HG03558 (cell line): ENCODE measurements at regions not wholly inside any gene's neighbourhood (a gene's known extent, or its start where the extent isn't known, plus 50 kb on each side); places are given as distances from the start of the nearest gene placed in this dataset.

ENCODE experiments used
- ATAC-seq: cut with Tn5 transposase; IDR thresholded peaks from one replicate; pipeline ENCODE4 v1.9.1; 2021; ENCODE audit warnings: moderate number of reproducible peaks; ENCODE audit not compliant: unreplicated experiment; ENCODE audit errors: extremely low read depth

GRCh38 chr6:170180671-170181337 is 110.1 kb downstream of the DLL1 start:
- no peak for ATAC-seq

GRCh38 chr6:170179616-170180324 is 111.1 kb downstream of the DLL1 start:
- no peak for ATAC-seq

GRCh38 chr6:170178561-170179477 is 112.1 kb downstream of the DLL1 start:
- no peak for ATAC-seq

- ATAC-seq = no peak
These were observed 112.9 kb downstream of the DLL1 start for GRCh38 chr6:170177772-170178560.

GRCh38 chr6:170176898-170177771 is 113.7 kb downstream of the DLL1 start:
- no peak for ATAC-seq

- no peak for ATAC-seq
These were observed 114.6 kb downstream of the DLL1 start for GRCh38 chr6:170176136-170176897.

GRCh38 chr6:170175644-170176135 is 115.2 kb downstream of the DLL1 start:
- no peak for ATAC-seq

- ATAC-seq = no peak
These were observed 115.9 kb downstream of the DLL1 start for GRCh38 chr6:170174771-170175643.

GRCh38 chr6:170174124-170174770 is 116.6 kb downstream of the DLL1 start:
- ATAC-seq = no peak

GRCh38 chr6:170173335-170173881 is 117.5 kb downstream of the DLL1 start:
- ATAC-seq = no peak

GRCh38 chr6:170172825-170173256 is 118.0 kb downstream of the DLL1 start:
- no peak for ATAC-seq

GRCh38 chr6:170172392-170172791 is 118.5 kb downstream of the DLL1 start:
- no peak for ATAC-seq

- no peak for ATAC-seq
These were observed 123.2 kb downstream of the DLL1 start for GRCh38 chr6:170167657-170168159.

- ATAC-seq = no peak
These were observed 124.3 kb downstream of the DLL1 start for GRCh38 chr6:170166511-170167122.

- ATAC-seq = no peak
These were observed 125.3 kb downstream of the DLL1 start for GRCh38 chr6:170165471-170166117.
